Left ventricle myocardium inferior (tissue), 1 donor: ENCODE measurements at regions not wholly inside any gene's neighbourhood (a gene's known extent, or its start where the extent isn't known, plus 50 kb on each side); places are given as distances from the start of the nearest gene placed in this dataset.

Source experiments
- DNase-seq: peaks from one replicate; pipeline ENCODE4 v3.0.0-alpha.2; 2020
- H3K27ac ChIP-seq: fragments of 200-600 bp; replicated peaks from 2 replicates; pipeline ENCODE4 v1.8.0; 2021
- H3K27me3 ChIP-seq: fragments of 200-600 bp; 2 replicates; pipeline ENCODE4 v1.8.0; 2021; ENCODE audit warnings: low read depth
- H3K36me3 ChIP-seq: fragments of 200-600 bp; 2 replicates; pipeline ENCODE4 v1.8.0; 2021
- H3K4me1 ChIP-seq: fragments of 200-600 bp; 2 replicates; pipeline ENCODE4 v1.8.0; 2021
- H3K4me3 ChIP-seq: fragments of 200-600 bp; 2 replicates; pipeline ENCODE4 v1.8.0; 2021; ENCODE audit warnings: mild to moderate bottlenecking, moderate library complexity
- H3K9me3 ChIP-seq: fragments of 200-600 bp; replicated peaks from 2 replicates; pipeline ENCODE4 v1.8.0; 2021
- intact Hi-C: fragments of 100-400 bp; cut with micrococcal nuclease; formaldehyde crosslinking; loops from one replicate; pipeline ENCODE4 v1.11.0; 2022
- TF ChIP-seq, protein P1 (sequence below): fragments of 200-600 bp; IDR thresholded peaks from 2 replicates; pipeline ENCODE4 v1.8.0; 2021; ENCODE audit warnings: antibody characterized with exemption, mild to moderate bottlenecking, borderline replicate concordance
- donor health status: DM: no; HTN: yes; CAD: no; lungs with severe emphysema.

DNA sequence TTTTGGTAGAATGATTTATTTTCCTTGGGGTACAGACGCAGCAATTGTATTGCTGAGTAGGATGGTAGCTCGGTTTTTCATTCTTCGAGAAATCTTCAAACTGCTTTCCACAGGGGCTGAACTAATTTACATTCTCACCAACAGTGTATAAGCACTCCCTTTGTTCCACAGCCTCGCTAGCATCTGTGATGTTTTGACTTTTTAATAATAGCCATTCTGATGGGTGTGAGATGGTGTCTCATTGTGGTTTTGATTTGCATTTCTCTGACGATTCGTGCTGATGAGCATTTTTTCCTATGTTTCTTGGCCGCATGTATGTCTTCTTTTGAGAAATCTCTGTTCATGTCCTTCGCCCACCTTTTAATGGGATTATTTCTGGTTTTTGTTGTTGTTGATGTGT lies 54.8 kb upstream of the UQCRFS1 start:
- TF ChIP-seq, protein P1, sequence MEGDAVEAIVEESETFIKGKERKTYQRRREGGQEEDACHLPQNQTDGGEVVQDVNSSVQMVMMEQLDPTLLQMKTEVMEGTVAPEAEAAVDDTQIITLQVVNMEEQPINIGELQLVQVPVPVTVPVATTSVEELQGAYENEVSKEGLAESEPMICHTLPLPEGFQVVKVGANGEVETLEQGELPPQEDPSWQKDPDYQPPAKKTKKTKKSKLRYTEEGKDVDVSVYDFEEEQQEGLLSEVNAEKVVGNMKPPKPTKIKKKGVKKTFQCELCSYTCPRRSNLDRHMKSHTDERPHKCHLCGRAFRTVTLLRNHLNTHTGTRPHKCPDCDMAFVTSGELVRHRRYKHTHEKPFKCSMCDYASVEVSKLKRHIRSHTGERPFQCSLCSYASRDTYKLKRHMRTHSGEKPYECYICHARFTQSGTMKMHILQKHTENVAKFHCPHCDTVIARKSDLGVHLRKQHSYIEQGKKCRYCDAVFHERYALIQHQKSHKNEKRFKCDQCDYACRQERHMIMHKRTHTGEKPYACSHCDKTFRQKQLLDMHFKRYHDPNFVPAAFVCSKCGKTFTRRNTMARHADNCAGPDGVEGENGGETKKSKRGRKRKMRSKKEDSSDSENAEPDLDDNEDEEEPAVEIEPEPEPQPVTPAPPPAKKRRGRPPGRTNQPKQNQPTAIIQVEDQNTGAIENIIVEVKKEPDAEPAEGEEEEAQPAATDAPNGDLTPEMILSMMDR = no peak
- no peak overlapping the region for H3K27ac ChIP-seq
- DNase-seq = no peak
- peaks cover 83% of the 10 kb centered on the region for H3K27me3 ChIP-seq
- H3K4me3 ChIP-seq = no peak overlapping the region
- H3K36me3 ChIP-seq = no peaks in the 10 kb centered on the region
- intact Hi-C loops = no loop called here
- H3K9me3 ChIP-seq = peaks cover 8% of the 10 kb centered on the region
- no peaks in the 10 kb centered on the region for H3K4me1 ChIP-seq

DNA sequence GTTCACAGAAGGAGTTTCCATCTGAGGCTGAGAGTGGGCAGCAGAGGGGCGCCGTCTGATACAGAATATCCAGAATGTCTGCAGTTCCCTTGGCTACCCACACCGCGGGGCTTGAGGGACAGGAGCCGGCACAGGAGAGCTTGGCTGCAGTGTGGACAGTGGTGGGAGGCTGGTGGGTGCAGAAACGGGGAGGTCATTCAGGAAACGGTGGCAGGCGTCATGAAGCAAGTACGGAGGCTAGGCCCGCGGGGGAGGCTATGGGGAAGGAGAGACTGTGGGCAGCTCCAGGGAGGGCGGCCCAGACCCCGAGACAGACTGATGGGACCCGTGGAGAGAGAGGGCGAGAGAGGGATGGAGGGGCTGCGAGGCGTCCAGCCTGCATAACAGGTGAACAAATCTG lies 55.2 kb upstream of the UQCRFS1 start:
- Histone ChIP-seq H3K4me1 (no peaks in the 10 kb centered on the region), H3K9me3 (peaks cover 8% of the 10 kb centered on the region), H3K27ac (no peak overlapping the region), H3K4me3 (no peak overlapping the region), H3K27me3 (peaks cover 79% of the 10 kb centered on the region), H3K36me3 (no peaks in the 10 kb centered on the region)
- no peak for DNase-seq
- TF ChIP-seq, protein P1 = no peak
- intact Hi-C loops = no loop called here

DNA sequence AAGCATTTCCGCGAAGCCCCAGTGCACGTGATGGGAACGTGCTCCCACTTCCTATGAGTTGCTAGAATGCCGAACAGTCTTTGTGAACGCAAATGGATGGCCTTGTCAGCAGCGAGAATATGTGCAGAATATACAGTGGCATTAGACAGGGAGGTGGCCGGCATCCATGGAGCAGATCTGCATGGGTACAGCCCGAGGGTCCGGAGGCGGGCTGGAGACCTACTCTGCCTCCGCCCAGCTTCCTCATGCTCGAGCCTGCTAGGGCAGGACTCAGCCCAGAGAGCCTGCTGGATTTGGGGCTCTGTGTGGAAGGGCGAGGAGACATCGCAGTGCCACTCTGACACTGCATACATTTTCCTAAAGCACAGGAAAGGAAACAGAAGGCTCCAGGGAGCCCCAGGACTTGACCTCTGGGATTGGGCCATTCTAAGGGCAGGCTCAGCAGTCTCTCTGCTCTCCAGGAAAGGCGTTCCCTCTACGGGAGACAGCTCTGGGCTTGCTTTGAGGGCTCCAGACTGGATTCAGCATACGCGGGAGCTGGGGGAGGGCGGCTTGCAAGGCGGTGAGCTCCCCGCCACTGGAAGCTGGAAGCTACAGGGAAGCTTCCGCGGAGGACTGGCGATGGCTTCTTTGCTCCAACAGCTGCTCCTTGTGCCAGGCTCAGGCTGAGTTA lies 55.9 kb upstream of the UQCRFS1 start:
- H3K9me3 ChIP-seq = peaks cover 8% of the 10 kb centered on the region
- no peak for DNase-seq
- intact Hi-C loops = no loop called here
- H3K36me3 ChIP-seq = no peaks in the 10 kb centered on the region
- no peak overlapping the region for H3K27ac ChIP-seq
- no peak overlapping the region for H3K4me3 ChIP-seq
- TF ChIP-seq, protein P1 = no peak
- H3K27me3 ChIP-seq = peaks cover 83% of the 10 kb centered on the region
- no peaks in the 10 kb centered on the region for H3K4me1 ChIP-seq

DNA sequence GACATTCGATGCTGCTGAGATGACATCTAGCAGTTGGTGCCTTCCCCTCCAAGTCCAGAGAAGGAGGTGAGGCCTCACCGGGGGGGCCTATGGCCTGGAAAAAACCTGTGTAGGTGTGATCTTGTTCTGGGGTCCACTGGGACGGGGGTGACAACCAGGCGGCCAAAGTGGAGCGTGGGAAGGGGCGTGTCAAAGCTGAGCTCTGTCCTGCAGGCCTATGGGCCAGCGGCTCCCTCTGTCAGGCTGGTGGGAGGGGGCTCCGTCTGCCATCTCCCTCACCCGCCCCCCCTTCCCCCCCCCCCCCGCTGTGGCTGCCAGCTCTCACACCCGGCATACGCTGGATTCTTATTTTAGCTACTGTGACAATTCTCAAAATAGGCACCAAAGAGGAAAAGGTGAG lies 56.7 kb upstream of the UQCRFS1 start:
- H3K27ac ChIP-seq = no peak overlapping the region
- no peak for DNase-seq
- H3K4me1 ChIP-seq = no peaks in the 10 kb centered on the region
- no peak overlapping the region for H3K4me3 ChIP-seq
- no peaks in the 10 kb centered on the region for H3K36me3 ChIP-seq
- H3K9me3 ChIP-seq = peaks cover 8% of the 10 kb centered on the region
- TF ChIP-seq, protein P1 = no peak
- H3K27me3 ChIP-seq = peaks cover 89% of the 10 kb centered on the region
- intact Hi-C loops = no loop called here

DNA sequence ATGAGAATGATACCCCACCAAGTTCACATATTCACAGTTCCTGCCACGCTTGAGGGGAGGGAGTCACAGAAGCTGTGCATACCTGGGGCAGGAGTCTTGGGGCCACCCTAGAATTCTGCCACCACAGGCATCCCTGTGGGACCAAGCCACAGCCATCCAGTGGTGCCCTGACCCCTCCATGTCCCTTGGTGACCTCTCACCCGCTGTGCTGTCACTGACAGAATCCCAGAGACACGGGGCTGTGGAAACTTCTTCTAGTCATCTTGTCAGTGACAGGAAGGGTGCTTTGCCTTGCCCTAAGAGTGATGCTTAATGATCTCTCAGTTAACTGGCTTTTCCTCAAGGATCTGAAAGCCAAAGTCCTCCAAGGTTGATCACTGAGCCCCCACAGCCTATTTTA lies 58.4 kb upstream of the UQCRFS1 start:
- no peak for DNase-seq
- Histone ChIP-seq H3K4me1 (no peaks in the 10 kb centered on the region), H3K27me3 (peaks cover 89% of the 10 kb centered on the region), H3K4me3 (no peak overlapping the region), H3K36me3 (no peaks in the 10 kb centered on the region), H3K9me3 (peaks cover 8% of the 10 kb centered on the region), H3K27ac (no peak overlapping the region)
- intact Hi-C loops = no loop called here
- TF ChIP-seq, protein P1 = no peak
